ENCODE measurements at regions not wholly inside any gene's neighbourhood (a gene's known extent, or its start where the extent isn't known, plus 50 kb on each side); places are given as distances from the start of the nearest gene placed in this dataset.
"Not testable (repeated sequence)": the region's sequence is repeated elsewhere in the genome, so short reads cannot be mapped to it uniquely, and the experiment has no call there.

GRCh38 chr1:178610690-178611410, 97.9 kb downstream of the TEX35 start:
- ATAC-seq; H3K27ac Mint-ChIP-seq; CTCF ChIA-PET; POLR2A ChIA-PET; H3K27me3 Mint-ChIP-seq (ENCODE audit: low read depth); H3K4me3 Mint-ChIP-seq; DNase-seq; H3K4me1 Mint-ChIP-seq (ENCODE audit: low read depth); H3K9me3 Mint-ChIP-seq (ENCODE audit: insufficient read depth); H3K36me3 Mint-ChIP-seq (ENCODE audit: low read depth): not testable (repeated sequence)

- no peaks in the 10 kb centered on the region for H3K4me1 Mint-ChIP-seq (ENCODE audit: low read depth)
- DNase-seq (no peak), ATAC-seq (no peak)
- no peaks in the 10 kb centered on the region for H3K27me3 Mint-ChIP-seq (ENCODE audit: low read depth)
- ChIA-PET CTCF (no interaction called here), POLR2A (no interaction called here)
- no peaks in the 10 kb centered on the region for H3K9me3 Mint-ChIP-seq (ENCODE audit: insufficient read depth)
- H3K36me3 Mint-ChIP-seq (ENCODE audit: low read depth), result no peaks in the 10 kb centered on the region
- no peak overlapping the region for H3K4me3 Mint-ChIP-seq
- H3K27ac Mint-ChIP-seq, result no peak overlapping the region
These were observed 99.4 kb downstream of the TEX35 start for GRCh38 chr1:178612261-178612660.

GRCh38 chr1:178613271-178613945, 100.5 kb downstream of the TEX35 start:
- Mint-ChIP-seq H3K27me3 (ENCODE audit: low read depth) (no peaks in the 10 kb centered on the region), H3K36me3 (ENCODE audit: low read depth) (no peaks in the 10 kb centered on the region), H3K9me3 (ENCODE audit: insufficient read depth) (no peaks in the 10 kb centered on the region), H3K27ac (no peak overlapping the region), H3K4me1 (ENCODE audit: low read depth) (no peaks in the 10 kb centered on the region), H3K4me3 (no peak overlapping the region)
- no peak for DNase-seq
- POLR2A ChIA-PET, result no interaction called here
- no peak for ATAC-seq
- CTCF ChIA-PET, result no interaction called here

- ChIA-PET POLR2A (no interaction called here), CTCF (no interaction called here)
- Mint-ChIP-seq H3K36me3 (ENCODE audit: low read depth) (no peaks in the 10 kb centered on the region), H3K4me3 (no peak overlapping the region), H3K27me3 (ENCODE audit: low read depth) (no peaks in the 10 kb centered on the region), H3K9me3 (ENCODE audit: insufficient read depth) (no peaks in the 10 kb centered on the region), H3K4me1 (ENCODE audit: low read depth) (no peaks in the 10 kb centered on the region), H3K27ac (no peak overlapping the region)
- DNase-seq, result no peak
- ATAC-seq, result no peak
These were observed 101.4 kb downstream of the TEX35 start for GRCh38 chr1:178614286-178614685.

GRCh38 chr1:178619042-178619927, 105.8 kb upstream of the RALGPS2 start:
- no peaks in the 10 kb centered on the region for H3K27me3 Mint-ChIP-seq (ENCODE audit: low read depth)
- ChIA-PET POLR2A (no interaction called here), CTCF (no interaction called here)
- no peak overlapping the region for H3K4me3 Mint-ChIP-seq
- no peak for ATAC-seq
- H3K27ac Mint-ChIP-seq, result no peak overlapping the region
- DNase-seq, result no peak
- no peaks in the 10 kb centered on the region for H3K4me1 Mint-ChIP-seq (ENCODE audit: low read depth)
- H3K9me3 Mint-ChIP-seq (ENCODE audit: insufficient read depth), result no peaks in the 10 kb centered on the region
- H3K36me3 Mint-ChIP-seq (ENCODE audit: low read depth), result no peaks in the 10 kb centered on the region

- DNase-seq (no peak), ATAC-seq (no peak)
- Mint-ChIP-seq H3K4me3 (no peak overlapping the region), H3K9me3 (ENCODE audit: insufficient read depth) (no peaks in the 10 kb centered on the region), H3K4me1 (ENCODE audit: low read depth) (no peaks in the 10 kb centered on the region), H3K36me3 (ENCODE audit: low read depth) (no peaks in the 10 kb centered on the region), H3K27ac (no peak overlapping the region), H3K27me3 (ENCODE audit: low read depth) (no peaks in the 10 kb centered on the region)
- ChIA-PET CTCF (no interaction called here), POLR2A (no interaction called here)
These were observed 104.2 kb upstream of the RALGPS2 start for GRCh38 chr1:178620584-178621475.

GRCh38 chr1:178621822-178622221, 103.2 kb upstream of the RALGPS2 start:
- no peak for ATAC-seq
- H3K4me3 Mint-ChIP-seq, result no peak overlapping the region
- CTCF ChIA-PET, result no interaction called here

GRCh38 chr1:178625695-178626094, 99.3 kb upstream of the RALGPS2 start:
- H3K36me3 Mint-ChIP-seq (ENCODE audit: low read depth), result no peaks in the 10 kb centered on the region
- H3K27ac Mint-ChIP-seq, result no peak overlapping the region

More at GRCh38 chr1:178621822-178622221, 103.2 kb upstream of the RALGPS2 start:
- Mint-ChIP-seq H3K36me3 (ENCODE audit: low read depth) (no peaks in the 10 kb centered on the region), H3K27me3 (ENCODE audit: low read depth) (no peaks in the 10 kb centered on the region), H3K9me3 (ENCODE audit: insufficient read depth) (no peaks in the 10 kb centered on the region), H3K4me1 (ENCODE audit: low read depth) (no peaks in the 10 kb centered on the region), H3K27ac (no peak overlapping the region)
- no peak for DNase-seq
- POLR2A ChIA-PET, result no interaction called here

GRCh38 chr1:178627037-178627436, 98.0 kb upstream of the RALGPS2 start:
- DNase-seq (no peak), ATAC-seq (no peak)
- ChIA-PET POLR2A (no interaction called here), CTCF (no interaction called here)
- Mint-ChIP-seq H3K36me3 (ENCODE audit: low read depth) (no peaks in the 10 kb centered on the region), H3K9me3 (ENCODE audit: insufficient read depth) (no peaks in the 10 kb centered on the region), H3K4me3 (no peak overlapping the region), H3K27ac (no peak overlapping the region), H3K4me1 (ENCODE audit: low read depth) (no peaks in the 10 kb centered on the region), H3K27me3 (ENCODE audit: low read depth) (peaks cover 5% of the 10 kb centered on the region)

More at GRCh38 chr1:178625695-178626094, 99.3 kb upstream of the RALGPS2 start:
- DNase-seq (no peak), ATAC-seq (no peak)
- Mint-ChIP-seq H3K4me1 (ENCODE audit: low read depth) (no peaks in the 10 kb centered on the region), H3K27me3 (ENCODE audit: low read depth) (peaks cover 5% of the 10 kb centered on the region), H3K9me3 (ENCODE audit: insufficient read depth) (no peaks in the 10 kb centered on the region), H3K4me3 (no peak overlapping the region)
- CTCF ChIA-PET, result no interaction called here
- POLR2A ChIA-PET, result no interaction called here

GRCh38 chr1:178628637-178629251, 96.3 kb upstream of the RALGPS2 start:
- Mint-ChIP-seq H3K27ac (no peak overlapping the region), H3K27me3 (ENCODE audit: low read depth) (peaks cover 5% of the 10 kb centered on the region), H3K36me3 (ENCODE audit: low read depth) (no peaks in the 10 kb centered on the region), H3K4me3 (no peak overlapping the region), H3K4me1 (ENCODE audit: low read depth) (no peaks in the 10 kb centered on the region), H3K9me3 (ENCODE audit: insufficient read depth) (no peaks in the 10 kb centered on the region)
- CTCF ChIA-PET, result interaction anchor here (1.3 kb wide), 1 partner anchor 14 kb away, joined by 3 read pairs; no protein-coding TSS in a partner anchor
- ATAC-seq (no peak), DNase-seq (no peak)
- POLR2A ChIA-PET, result no interaction called here
